HFFc6 (cell line): ENCODE measurements at regions not wholly inside any gene's neighbourhood (a gene's known extent, or its start where the extent isn't known, plus 50 kb on each side); places are given as distances from the start of the nearest gene placed in this dataset.

Experiments used
- DNase-seq: peaks from one replicate; pipeline ENCODE4 v3.0.0-alpha.2; 2018
- H3K27ac Mint-ChIP-seq: 2 replicates; pipeline ENCODE4 v1.8.0; 2020; ENCODE audit warnings: mild to moderate bottlenecking, mixed read lengths
- H3K27me3 Mint-ChIP-seq: 2 replicates; pipeline ENCODE4 v1.8.0; 2021; ENCODE audit warnings: mild to moderate bottlenecking, moderate library complexity, mixed read lengths; ENCODE audit not compliant: insufficient read depth
- H3K36me3 Mint-ChIP-seq: 2 replicates; pipeline ENCODE4 v1.8.0; 2021; ENCODE audit warnings: low read depth, mixed read lengths
- H3K4me1 Mint-ChIP-seq: 2 replicates; pipeline ENCODE4 v1.8.0; 2020; ENCODE audit warnings: low read depth, mixed read lengths
- H3K4me3 Mint-ChIP-seq: 2 replicates; pipeline ENCODE4 v1.8.0; 2020; ENCODE audit warnings: mild to moderate bottlenecking, moderate library complexity, mixed read lengths
- H3K9me3 Mint-ChIP-seq: 2 replicates; pipeline ENCODE4 v1.8.0; 2020; ENCODE audit warnings: mild to moderate bottlenecking, mixed read lengths
- CTCF ChIP-seq: fragments of 200-600 bp; sonication (generic); IDR thresholded peaks from 2 replicates; pipeline ENCODE4 v1.5.0; 2021; ENCODE audit warnings: antibody characterized with exemption, mild to moderate bottlenecking

- H3K4me3 Mint-ChIP-seq = no peak overlapping the region
- H3K4me1 Mint-ChIP-seq = no peaks in the 10 kb centered on the region
- DNase-seq = no peak
- H3K9me3 Mint-ChIP-seq = peaks cover 56% of the 10 kb centered on the region
- H3K27me3 Mint-ChIP-seq = no peaks in the 10 kb centered on the region
- 0 out of 2 replicates have a peak, but pooled peaks cover 4% of the 10 kb centered on the region for H3K36me3 Mint-ChIP-seq
- H3K27ac Mint-ChIP-seq = no peak overlapping the region
- TF ChIP-seq CTCF = no peak
Measured at GRCh38 chr2:80815259-80815658, 510.7 kb upstream of the LRRTM1 start.

- Mint-ChIP-seq H3K4me1 (no peaks in the 10 kb centered on the region), H3K27ac (no peak overlapping the region), H3K27me3 (no peaks in the 10 kb centered on the region), H3K9me3 (peaks cover 28% of the 10 kb centered on the region), H3K36me3 (no peaks in the 10 kb centered on the region), H3K4me3 (no peak overlapping the region)
- TF ChIP-seq CTCF = no peak
- DNase-seq = no peak
Measured at GRCh38 chr2:80786584-80786983, 482.0 kb upstream of the LRRTM1 start.

GRCh38 chr2:80778704-80779103 lies 474.2 kb upstream of the LRRTM1 start:
- Mint-ChIP-seq H3K4me3 (no peak overlapping the region), H3K36me3 (no peaks in the 10 kb centered on the region), H3K4me1 (no peaks in the 10 kb centered on the region), H3K9me3 (peaks cover 47% of the 10 kb centered on the region), H3K27me3 (no peaks in the 10 kb centered on the region), H3K27ac (no peak overlapping the region)
- DNase-seq = no peak
- no peak for TF ChIP-seq CTCF

- Mint-ChIP-seq H3K4me1 (no peaks in the 10 kb centered on the region), H3K27me3 (no peaks in the 10 kb centered on the region; the same call in 1 of the 2 replicates), H3K9me3 (peaks cover 33% of the 10 kb centered on the region), H3K36me3 (no peaks in the 10 kb centered on the region; the same call in 1 of the 2 replicates), H3K4me3 (no peak overlapping the region), H3K27ac (no peak overlapping the region)
- TF ChIP-seq CTCF = no peak
- DNase-seq = no peak
Measured at GRCh38 chr2:80748592-80748991, 444.0 kb upstream of the LRRTM1 start.

- H3K9me3 Mint-ChIP-seq = peaks cover 61% of the 10 kb centered on the region
- no peak for DNase-seq
- no peak for TF ChIP-seq CTCF
- no peak overlapping the region for H3K4me3 Mint-ChIP-seq
- no peaks in the 10 kb centered on the region for H3K27me3 Mint-ChIP-seq
- no peaks in the 10 kb centered on the region for H3K36me3 Mint-ChIP-seq
- no peaks in the 10 kb centered on the region for H3K4me1 Mint-ChIP-seq
- H3K27ac Mint-ChIP-seq = no peak overlapping the region
Measured at GRCh38 chr2:80737047-80737446, 432.5 kb upstream of the LRRTM1 start.

GRCh38 chr2:80725001-80725400 lies 420.4 kb upstream of the LRRTM1 start:
- H3K9me3 Mint-ChIP-seq = peaks cover 44% of the 10 kb centered on the region
- no peaks in the 10 kb centered on the region for H3K4me1 Mint-ChIP-seq
- no peaks in the 10 kb centered on the region for H3K27me3 Mint-ChIP-seq
- H3K27ac Mint-ChIP-seq = no peak overlapping the region
- no peak for DNase-seq
- no peaks in the 10 kb centered on the region for H3K36me3 Mint-ChIP-seq
- H3K4me3 Mint-ChIP-seq = no peak overlapping the region
- TF ChIP-seq CTCF = no peak
